HEK293T (cell line): ENCODE measurements at regions not wholly inside any gene's neighbourhood (a gene's known extent, or its start where the extent isn't known, plus 50 kb on each side); places are given as distances from the start of the nearest gene placed in this dataset.

Source experiments
- CTCF ChIA-PET: fragments of 350-600 bp; formaldehyde crosslinking; extraction: SDS; loops from one replicate; lab custom pipeline; 2021; ENCODE audit warnings: antibody characterized with exemption, inconsistent platforms; lab: Yijun Ruan, JAX
- POLR2A ChIA-PET: fragments of 350-600 bp; formaldehyde crosslinking; extraction: SDS; loops from one replicate; lab custom pipeline; 2020; ENCODE audit warnings: antibody characterized with exemption, inconsistent platforms; lab: Yijun Ruan, JAX
- DNase-seq: peaks from one replicate; pipeline ENCODE4 v3.0.0; 2012; ENCODE audit warnings: mixed read lengths; ENCODE audit errors: extremely low spot score
- ARNT ChIP-seq: fragments of 450-650 bp; IDR thresholded peaks from 2 replicates; pipeline ENCODE4 v1.6.1; 2017; ENCODE audit warnings: mild to moderate bottlenecking
- BHLHE40 ChIP-seq: fragments of 450-650 bp; IDR thresholded peaks from 2 replicates; pipeline ENCODE4 v1.6.1; 2016; ENCODE audit warnings: mild to moderate bottlenecking, moderate library complexity, borderline replicate concordance
- CTBP1 ChIP-seq: fragments of 450-650 bp; IDR thresholded peaks from 2 replicates; pipeline ENCODE4 v1.6.1; 2016; ENCODE audit warnings: borderline replicate concordance
- ELF4 ChIP-seq: fragments of 450-650 bp; IDR thresholded peaks from 2 replicates; pipeline ENCODE4 v1.6.1; 2017; ENCODE audit warnings: antibody characterized with exemption
- FOXA1 ChIP-seq: fragments of 450-650 bp; IDR thresholded peaks from 2 replicates; pipeline ENCODE4 v1.6.1; 2016; ENCODE audit warnings: mild to moderate bottlenecking
- FOXK2 ChIP-seq: fragments of 450-650 bp; IDR thresholded peaks from 2 replicates; pipeline ENCODE4 v1.6.1; 2016; ENCODE audit warnings: mild to moderate bottlenecking
- FOXM1 ChIP-seq: fragments of 450-650 bp; IDR thresholded peaks from 2 replicates; pipeline ENCODE4 v1.6.1; 2017; ENCODE audit warnings: mild to moderate bottlenecking, borderline replicate concordance
- HDGF ChIP-seq: fragments of 450-650 bp; IDR thresholded peaks from 2 replicates; pipeline ENCODE4 v1.6.1; 2017; ENCODE audit warnings: antibody characterized with exemption, borderline replicate concordance
- L3MBTL2 ChIP-seq: fragments of 450-650 bp; conservative IDR thresholded peaks from 2 replicates; pipeline ENCODE4 v1.6.1; 2016; ENCODE audit warnings: mild to moderate bottlenecking
- LEF1 ChIP-seq: fragments of 450-650 bp; IDR thresholded peaks from 2 replicates; pipeline ENCODE4 v1.6.1; 2017; ENCODE audit warnings: mild to moderate bottlenecking, borderline replicate concordance
- NFRKB ChIP-seq: fragments of 450-650 bp; IDR thresholded peaks from 2 replicates; pipeline ENCODE4 v1.6.1; 2016; ENCODE audit warnings: mild to moderate bottlenecking, moderate library complexity
- PKNOX1 ChIP-seq: fragments of 450-650 bp; IDR thresholded peaks from 2 replicates; pipeline ENCODE4 v1.6.1; 2016
- SP1 ChIP-seq: fragments of 450-650 bp; IDR thresholded peaks from 2 replicates; pipeline ENCODE4 v1.6.1; 2017
- SUZ12 ChIP-seq: fragments of 450-650 bp; IDR thresholded peaks from 2 replicates; pipeline ENCODE4 v1.6.1; 2016; ENCODE audit warnings: mild to moderate bottlenecking
- TARDBP ChIP-seq: fragments of 450-650 bp; IDR thresholded peaks from 2 replicates; pipeline ENCODE4 v1.6.1; 2016
- ZNF384 ChIP-seq: fragments of 450-650 bp; IDR thresholded peaks from 2 replicates; pipeline ENCODE4 v1.6.1; 2016

- TF ChIP-seq ARNT (no peak), LEF1 (no peak), PKNOX1 (no peak), NFRKB (no peak), ZNF384 (no peak)
- ChIA-PET POLR2A (no interaction called here), CTCF (no interaction called here)
- DNase-seq: no peak
These were observed 72.4 kb upstream of the CARD18 start for GRCh38 chr11:105211806-105212554.

GRCh38 chr11:105208019-105208418, 68.5 kb upstream of the CARD18 start:
- CTCF ChIA-PET: no interaction called here
- no peak for TF ChIP-seq CTBP1
- no peak for TF ChIP-seq BHLHE40
- TF ChIP-seq HDGF: no peak
- TF ChIP-seq NFRKB: no peak
- no peak for TF ChIP-seq TARDBP
- TF ChIP-seq ELF4: no peak
- TF ChIP-seq SUZ12: no peak
- TF ChIP-seq FOXA1: no peak
- TF ChIP-seq L3MBTL2: no peak
- POLR2A ChIA-PET: no interaction called here
- no peak for DNase-seq

- TF ChIP-seq SP1 (no peak), SUZ12 (no peak), CTBP1 (no peak), FOXA1 (no peak), TARDBP (no peak), ARNT (no peak), ZNF384 (no peak), NFRKB (no peak), FOXK2 (no peak), LEF1 (no peak)
- ChIA-PET CTCF (no interaction called here), POLR2A (no interaction called here)
- DNase-seq: no peak
These were observed 67.1 kb upstream of the CARD18 start for GRCh38 chr11:105206633-105207032.

- DNase-seq: no peak
- TF ChIP-seq SUZ12 (no peak), NFRKB (no peak), LEF1 (no peak), FOXK2 (no peak), TARDBP (no peak), ARNT (no peak), L3MBTL2 (no peak), SP1 (no peak), FOXA1 (no peak), PKNOX1 (no peak), HDGF (no peak), FOXM1 (no peak), BHLHE40 (no peak)
- ChIA-PET POLR2A (no interaction called here), CTCF (no interaction called here)
These were observed 65.1 kb upstream of the CARD18 start for GRCh38 chr11:105204636-105205035.

GRCh38 chr11:105203569-105204240, 64.1 kb upstream of the CARD18 start:
- no peak for DNase-seq
- ChIA-PET POLR2A (no interaction called here), CTCF (no interaction called here)
- TF ChIP-seq FOXK2: no peak
- no peak for TF ChIP-seq BHLHE40
- TF ChIP-seq NFRKB: no peak
- no peak for TF ChIP-seq ZNF384
- TF ChIP-seq LEF1: no peak
- TF ChIP-seq ELF4: no peak
- TF ChIP-seq L3MBTL2: no peak
- no peak for TF ChIP-seq TARDBP
- TF ChIP-seq PKNOX1: no peak
- no peak for TF ChIP-seq CTBP1
- no peak for TF ChIP-seq SP1
- TF ChIP-seq ARNT: no peak
- no peak for TF ChIP-seq FOXM1
- TF ChIP-seq SUZ12: no peak
- no peak for TF ChIP-seq FOXA1
- TF ChIP-seq HDGF: no peak

GRCh38 chr11:105202844-105203548, 63.4 kb upstream of the CARD18 start:
- ChIA-PET POLR2A (no interaction called here), CTCF (no interaction called here)

More at GRCh38 chr11:105202844-105203548, 63.4 kb upstream of the CARD18 start:
- DNase-seq: no peak
- no peak for TF ChIP-seq NFRKB
- TF ChIP-seq BHLHE40: no peak
- TF ChIP-seq FOXA1: no peak
- no peak for TF ChIP-seq FOXK2
- no peak for TF ChIP-seq SP1
- TF ChIP-seq ELF4: no peak
- TF ChIP-seq ARNT: no peak
- TF ChIP-seq LEF1: no peak
